Stimulated activated CD8-positive, alpha-beta memory T cell treated with anti-CD3 and anti-CD28 coated beads, Interleukin-7, amount 100 ng/mL, for 1 hour (primary cell): ENCODE measurements at regions not wholly inside any gene's neighbourhood (a gene's known extent, or its start where the extent isn't known, plus 50 kb on each side); places are given as distances from the start of the nearest gene placed in this dataset.
"Not testable (repeated sequence)": the region's sequence is repeated elsewhere in the genome, so short reads cannot be mapped to it uniquely, and the experiment has no call there.

Experiments
- DNase-seq, 2 donors: peaks; one replicate each; pipeline ENCODE4 v3.0.0-alpha.2; 2020; ENCODE audit warnings: low read depth in 2 of 2

- DNase-seq: no peak
Observed at GRCh38 chr10:8310930-8311329, 256.4 kb downstream of the GATA3 start.

- DNase-seq: no peak
Observed at GRCh38 chr10:8311526-8312070, 257.1 kb downstream of the GATA3 start.

- no peak for DNase-seq
Observed at GRCh38 chr10:8312079-8312478, 257.6 kb downstream of the GATA3 start.

GRCh38 chr10:8312781-8313180 lies 258.3 kb downstream of the GATA3 start:
- no peak for DNase-seq

GRCh38 chr10:8314486-8314885 lies 260.0 kb downstream of the GATA3 start:
- no peak for DNase-seq

GRCh38 chr10:8315619-8316021 lies 261.1 kb downstream of the GATA3 start:
- DNase-seq: no peak

- no peak for DNase-seq
Observed at GRCh38 chr10:8316284-8316683, 261.8 kb downstream of the GATA3 start.

- not testable (repeated sequence) for DNase-seq
Observed at GRCh38 chr10:8318429-8318828, 263.9 kb downstream of the GATA3 start.

GRCh38 chr10:8318956-8319355 lies 264.5 kb downstream of the GATA3 start:
- DNase-seq: no peak

- DNase-seq: no peak
Observed at GRCh38 chr10:8319704-8320103, 265.2 kb downstream of the GATA3 start.

- no peak for DNase-seq
Observed at GRCh38 chr10:8321990-8322389, 267.5 kb downstream of the GATA3 start.

GRCh38 chr10:8323428-8324054 lies 269.1 kb downstream of the GATA3 start:
- no peak for DNase-seq

- DNase-seq: no peak
Observed at GRCh38 chr10:8325024-8325980, 270.8 kb downstream of the GATA3 start.

GRCh38 chr10:8326396-8327139 lies 272.1 kb downstream of the GATA3 start:
- DNase-seq: no peak

- no peak for DNase-seq
Observed at GRCh38 chr10:8327140-8327423, 272.6 kb downstream of the GATA3 start.

GRCh38 chr10:8331387-8331786 lies 276.9 kb downstream of the GATA3 start:
- DNase-seq: no peak

GRCh38 chr10:8331896-8332729 lies 277.6 kb downstream of the GATA3 start:
- DNase-seq: peak; percentile 69 to 75

GRCh38 chr10:8332730-8333111 lies 278.2 kb downstream of the GATA3 start:
- no peak for DNase-seq

GRCh38 chr10:8334631-8335030 lies 280.1 kb downstream of the GATA3 start:
- DNase-seq: no peak

GRCh38 chr10:8336629-8337331 lies 282.3 kb downstream of the GATA3 start:
- DNase-seq: no peak

GRCh38 chr10:8337332-8337651 lies 282.8 kb downstream of the GATA3 start:
- DNase-seq: no peak
